ENCODE measurements at regions not wholly inside any gene's neighbourhood (a gene's known extent, or its start where the extent isn't known, plus 50 kb on each side); places are given as distances from the start of the nearest gene placed in this dataset.

- H3K4me3 ChIP-seq (ENCODE audit: low read depth, low read length), result no peak overlapping the region
- no peak for TF ChIP-seq CTCF (IDR thresholded peaks at IDR 0.05; ENCODE audit: low read depth, low read length)
These were observed 91.6 kb downstream of the NR2F2 start for GRCh38 chr15:96422125-96422524.

GRCh38 chr15:96424674-96425073 lies 94.2 kb downstream of the NR2F2 start:
- TF ChIP-seq CTCF (IDR thresholded peaks at IDR 0.05; ENCODE audit: low read depth, low read length), result no peak
- no peak overlapping the region for H3K4me3 ChIP-seq (ENCODE audit: low read depth, low read length)

DNA sequence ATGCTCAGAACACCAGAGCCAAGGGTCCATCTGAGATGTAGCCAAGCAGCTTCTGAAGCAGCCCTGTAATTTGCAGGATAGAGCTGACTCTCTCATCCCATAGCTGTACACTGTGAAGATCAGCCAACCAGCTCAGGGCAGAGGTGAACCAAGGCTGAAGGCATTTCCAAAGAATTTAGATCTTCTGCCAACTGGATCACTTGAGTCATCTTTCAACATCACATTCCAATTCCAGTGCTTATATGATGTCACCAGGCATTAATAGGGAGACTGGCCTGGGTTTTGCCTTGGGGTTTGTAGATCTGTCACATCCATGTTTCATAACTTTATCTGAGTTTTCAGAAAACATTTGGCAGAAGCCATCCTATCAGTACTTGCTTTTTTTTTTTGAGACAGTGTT lies 98.2 kb downstream of the NR2F2 start:
- TF ChIP-seq CTCF (IDR thresholded peaks at IDR 0.05; ENCODE audit: low read depth, low read length), result no peak
- H3K4me3 ChIP-seq (ENCODE audit: low read depth, low read length), result no peak overlapping the region

GRCh38 chr15:96431786-96432185 lies 101.3 kb downstream of the NR2F2 start:
- TF ChIP-seq CTCF (IDR thresholded peaks at IDR 0.05; ENCODE audit: low read depth, low read length), result no peak
- H3K4me3 ChIP-seq (ENCODE audit: low read depth, low read length), result no peak overlapping the region

DNA sequence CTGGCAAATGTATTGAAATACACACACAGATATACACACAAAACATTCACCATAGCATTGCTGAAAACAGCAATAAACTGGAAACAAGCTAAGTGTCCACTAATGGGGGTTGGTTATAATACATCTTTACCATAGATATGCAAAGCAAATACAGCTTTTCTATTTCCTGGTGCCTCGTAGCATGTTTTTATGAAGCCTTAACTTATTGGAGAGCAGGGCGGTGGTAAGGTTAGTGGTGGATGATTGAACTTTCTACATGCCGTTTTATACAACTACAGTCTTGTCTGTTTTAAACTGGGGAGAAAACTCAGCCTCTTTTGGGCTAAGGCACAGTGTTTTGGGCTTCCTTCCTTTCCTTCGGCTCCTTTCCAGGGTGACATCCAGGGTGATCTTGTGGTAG lies 104.5 kb downstream of the NR2F2 start:
- no peak for TF ChIP-seq CTCF (IDR thresholded peaks at IDR 0.05; ENCODE audit: low read depth, low read length)

DNA sequence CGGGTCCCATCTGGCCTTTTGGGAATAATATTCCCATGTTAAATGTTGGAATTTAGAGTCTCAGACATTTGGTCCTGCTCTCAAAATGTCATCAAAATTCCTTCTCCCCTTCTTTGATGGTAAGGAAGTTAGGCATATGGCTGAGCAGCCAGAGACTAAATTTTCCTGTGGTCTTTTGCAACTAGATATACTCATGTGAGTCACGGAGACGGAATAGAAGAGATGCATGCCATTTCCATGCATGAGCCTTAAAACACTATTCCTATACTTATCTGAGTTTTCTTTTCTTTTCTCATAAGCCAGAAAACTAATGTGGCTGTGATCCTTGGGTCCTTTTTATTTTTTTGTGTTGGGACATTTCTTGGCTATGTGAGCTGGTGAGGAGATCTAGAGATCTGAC lies 105.3 kb downstream of the NR2F2 start:
- TF ChIP-seq CTCF (IDR thresholded peaks at IDR 0.05; ENCODE audit: low read depth, low read length), result no peak

More for the DNA sequence above, 104.5 kb downstream of the NR2F2 start:
- H3K4me3 ChIP-seq (ENCODE audit: low read depth, low read length), result no peak overlapping the region

DNA sequence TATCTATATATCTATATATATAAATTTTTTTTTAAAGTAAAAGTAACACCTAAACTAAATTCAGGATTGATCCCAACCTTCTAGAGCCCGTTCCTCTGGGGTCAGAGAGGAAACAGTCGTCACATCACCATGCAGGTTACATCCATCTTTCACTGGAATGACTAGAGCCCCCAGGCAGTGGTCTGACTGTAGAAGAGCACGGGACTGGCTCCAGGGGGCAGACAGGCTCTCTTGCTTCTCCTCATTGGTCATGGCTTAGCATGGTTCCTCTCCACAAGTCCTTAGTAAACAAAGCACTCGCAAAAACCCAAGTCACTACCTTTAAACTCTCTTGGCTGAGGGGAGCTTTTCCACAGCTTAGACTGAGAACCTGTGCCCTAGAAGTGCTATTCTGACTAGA lies 110.5 kb downstream of the NR2F2 start:
- H3K4me3 ChIP-seq (ENCODE audit: low read depth, low read length), result no peak overlapping the region
- TF ChIP-seq CTCF (IDR thresholded peaks at IDR 0.05; ENCODE audit: low read depth, low read length), result no peak

More for the DNA sequence above, 105.3 kb downstream of the NR2F2 start:
- no peak overlapping the region for H3K4me3 ChIP-seq (ENCODE audit: low read depth, low read length)

All from WI38 (cell line).